Astrocyte (in vitro differentiated cells and primary cell): ENCODE measurements at regions not wholly inside any gene's neighbourhood (a gene's known extent, or its start where the extent isn't known, plus 50 kb on each side); places are given as distances from the start of the nearest gene placed in this dataset.

Experiments
- DNase-seq: peaks from one replicate; pipeline ENCODE4 v3.0.0-alpha.2; 2010; ENCODE audit warnings: low read depth
- FAIRE-seq: peaks from 2 replicates; lab custom pipeline; 2011; peaks lifted over from hg19 to GRCh38; lab: Jason Lieb, UNC
- H2AFZ ChIP-seq: 2 replicates; pipeline ENCODE4 v1.6.0; 2012; ENCODE audit warnings: low read depth, low read length, inconsistent platforms
- H3K27ac ChIP-seq: 2 replicates; pipeline ENCODE4 v1.5.1; 2011; ENCODE audit warnings: low read depth, low read length, inconsistent platforms
- H3K27me3 ChIP-seq: 2 replicates; pipeline ENCODE4 v1.6.0; 2011; ENCODE audit warnings: low read length, inconsistent platforms; ENCODE audit not compliant: insufficient read depth
- H3K36me3 ChIP-seq: 2 replicates; pipeline ENCODE4 v1.5.1; 2011; ENCODE audit warnings: low read length, inconsistent platforms; ENCODE audit not compliant: insufficient read depth
- H3K4me1 ChIP-seq: 2 replicates; pipeline ENCODE4 v1.5.1; 2011; ENCODE audit warnings: low read length, inconsistent platforms; ENCODE audit not compliant: insufficient read depth
- H3K4me2 ChIP-seq: 2 replicates; pipeline ENCODE4 v1.6.0; 2012; ENCODE audit warnings: low read length, inconsistent platforms
- H3K4me3 ChIP-seq: 2 replicates; pipeline ENCODE4 v1.5.1; 2011; ENCODE audit warnings: low read depth, mild to moderate bottlenecking, low read length, inconsistent platforms; ENCODE audit not compliant: insufficient read depth
- H3K79me2 ChIP-seq: 2 replicates; pipeline ENCODE4 v1.6.0; 2012; ENCODE audit warnings: mild to moderate bottlenecking, low read length, inconsistent platforms; ENCODE audit not compliant: insufficient read depth
- H3K9ac ChIP-seq: 2 replicates; pipeline ENCODE4 v1.6.0; 2012; ENCODE audit warnings: mild to moderate bottlenecking, low read length, inconsistent platforms
- H3K9me3 ChIP-seq: 2 replicates; pipeline ENCODE4 v1.5.1; 2012; ENCODE audit warnings: low read depth, mild to moderate bottlenecking, low read length, inconsistent platforms; ENCODE audit not compliant: insufficient read depth
- H4K20me1 ChIP-seq: 2 replicates; pipeline ENCODE4 v1.6.0; 2012; ENCODE audit warnings: low read length, inconsistent platforms; ENCODE audit not compliant: insufficient read depth
- H3K27ac Mint-ChIP-seq: one replicate; pipeline ENCODE4 v1.8.0; 2021; ENCODE audit warnings: mild to moderate bottlenecking, mixed read lengths; ENCODE audit not compliant: unreplicated experiment
- H3K27me3 Mint-ChIP-seq: one replicate; pipeline ENCODE4 v1.8.0; 2021; ENCODE audit warnings: low read depth, mixed read lengths; ENCODE audit not compliant: unreplicated experiment
- H3K36me3 Mint-ChIP-seq: one replicate; pipeline ENCODE4 v1.8.0; 2021; ENCODE audit warnings: low read depth, mixed read lengths; ENCODE audit not compliant: unreplicated experiment
- H3K4me1 Mint-ChIP-seq: one replicate; pipeline ENCODE4 v1.8.0; 2021; ENCODE audit warnings: low read depth, mixed read lengths; ENCODE audit not compliant: unreplicated experiment
- H3K4me3 Mint-ChIP-seq: one replicate; pipeline ENCODE4 v1.8.0; 2021; ENCODE audit warnings: mild to moderate bottlenecking, moderate library complexity, mixed read lengths; ENCODE audit not compliant: unreplicated experiment
- H3K9me3 Mint-ChIP-seq: one replicate; pipeline ENCODE4 v1.8.0; 2021; ENCODE audit warnings: mild to moderate bottlenecking, mixed read lengths; ENCODE audit not compliant: unreplicated experiment
- EZH2 ChIP-seq: IDR thresholded peaks from 2 replicates; pipeline ENCODE4 v1.6.1; 2012; ENCODE audit warnings: mild to moderate bottlenecking, low read length, inconsistent platforms; ENCODE audit not compliant: insufficient read depth
- TF ChIP-seq, protein P1 (sequence below): IDR thresholded peaks from 2 replicates; pipeline ENCODE4 v1.5.1; 2011; ENCODE audit warnings: low read depth, mild to moderate bottlenecking, inconsistent platforms, low read length, moderate library complexity; ENCODE audit not compliant: insufficient read depth

DNA sequence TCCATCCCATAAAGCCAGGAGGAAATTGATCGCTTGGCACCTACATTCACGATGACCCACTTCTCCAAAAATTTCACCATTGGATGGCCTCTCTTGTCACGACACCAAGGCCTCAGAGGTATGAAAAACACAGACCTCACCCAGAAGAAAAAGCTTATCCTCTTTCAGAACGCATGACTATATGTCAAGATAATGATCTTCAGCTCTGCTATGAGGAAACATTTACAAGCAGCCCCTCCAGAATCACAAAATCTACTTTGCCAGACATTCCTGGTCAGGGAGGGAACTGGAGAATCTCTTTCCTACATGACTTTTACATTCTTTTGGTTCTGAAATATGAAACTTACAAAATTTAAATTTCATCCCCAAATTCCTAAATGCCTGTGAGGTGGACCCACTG, 122.7 kb downstream of the WNT5A start:
- peak overlapping the region; percentile 48 for H3K27ac Mint-ChIP-seq
- no peaks in the 10 kb centered on the region for H3K9me3 Mint-ChIP-seq
- peaks cover 3% of the 10 kb centered on the region for H3K27me3 Mint-ChIP-seq
- H3K4me3 Mint-ChIP-seq = no peak overlapping the region
- Histone ChIP-seq H3K79me2 (no peaks in the 10 kb centered on the region), H3K4me1 (peaks cover 8% of the 10 kb centered on the region), H2AFZ (no peak overlapping the region), H3K9me3 (no peaks in the 10 kb centered on the region), H3K36me3 (no peaks in the 10 kb centered on the region), H3K9ac (no peak overlapping the region), H4K20me1 (no peaks in the 10 kb centered on the region), H3K4me3 (no peak overlapping the region), H3K4me2 (no peak overlapping the region), H3K27me3 (no peaks in the 10 kb centered on the region), H3K27ac (no peak overlapping the region)
- DNase-seq = peak; percentile 84
- no peak for FAIRE-seq
- peaks cover 15% of the 10 kb centered on the region for H3K4me1 Mint-ChIP-seq
- TF ChIP-seq, protein P1, sequence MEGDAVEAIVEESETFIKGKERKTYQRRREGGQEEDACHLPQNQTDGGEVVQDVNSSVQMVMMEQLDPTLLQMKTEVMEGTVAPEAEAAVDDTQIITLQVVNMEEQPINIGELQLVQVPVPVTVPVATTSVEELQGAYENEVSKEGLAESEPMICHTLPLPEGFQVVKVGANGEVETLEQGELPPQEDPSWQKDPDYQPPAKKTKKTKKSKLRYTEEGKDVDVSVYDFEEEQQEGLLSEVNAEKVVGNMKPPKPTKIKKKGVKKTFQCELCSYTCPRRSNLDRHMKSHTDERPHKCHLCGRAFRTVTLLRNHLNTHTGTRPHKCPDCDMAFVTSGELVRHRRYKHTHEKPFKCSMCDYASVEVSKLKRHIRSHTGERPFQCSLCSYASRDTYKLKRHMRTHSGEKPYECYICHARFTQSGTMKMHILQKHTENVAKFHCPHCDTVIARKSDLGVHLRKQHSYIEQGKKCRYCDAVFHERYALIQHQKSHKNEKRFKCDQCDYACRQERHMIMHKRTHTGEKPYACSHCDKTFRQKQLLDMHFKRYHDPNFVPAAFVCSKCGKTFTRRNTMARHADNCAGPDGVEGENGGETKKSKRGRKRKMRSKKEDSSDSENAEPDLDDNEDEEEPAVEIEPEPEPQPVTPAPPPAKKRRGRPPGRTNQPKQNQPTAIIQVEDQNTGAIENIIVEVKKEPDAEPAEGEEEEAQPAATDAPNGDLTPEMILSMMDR = no peak
- TF ChIP-seq EZH2 = no peak
- H3K36me3 Mint-ChIP-seq = peaks cover 2% of the 10 kb centered on the region

- Histone ChIP-seq H3K36me3 (no peaks in the 10 kb centered on the region), H2AFZ (no peak overlapping the region), H4K20me1 (no peaks in the 10 kb centered on the region), H3K4me1 (peaks cover 8% of the 10 kb centered on the region), H3K9me3 (no peaks in the 10 kb centered on the region), H3K27me3 (no peaks in the 10 kb centered on the region), H3K4me3 (no peak overlapping the region), H3K4me2 (peak overlapping the region; percentile 44), H3K9ac (peak overlapping the region; percentile 32), H3K27ac (peak overlapping the region; percentile 50), H3K79me2 (no peaks in the 10 kb centered on the region)
- peak; percentile 32 for FAIRE-seq
- TF ChIP-seq EZH2 = no peak
- TF ChIP-seq, protein P1 = no peak
- Mint-ChIP-seq H3K36me3 (peaks cover 2% of the 10 kb centered on the region), H3K4me3 (no peak overlapping the region), H3K9me3 (no peaks in the 10 kb centered on the region), H3K27ac (no peak overlapping the region), H3K4me1 (peaks cover 15% of the 10 kb centered on the region), H3K27me3 (peaks cover 3% of the 10 kb centered on the region)
- peak; percentile 50 for DNase-seq
Observed at GRCh38 chr3:55362210-55362960, 124.7 kb downstream of the WNT5A start.

DNA sequence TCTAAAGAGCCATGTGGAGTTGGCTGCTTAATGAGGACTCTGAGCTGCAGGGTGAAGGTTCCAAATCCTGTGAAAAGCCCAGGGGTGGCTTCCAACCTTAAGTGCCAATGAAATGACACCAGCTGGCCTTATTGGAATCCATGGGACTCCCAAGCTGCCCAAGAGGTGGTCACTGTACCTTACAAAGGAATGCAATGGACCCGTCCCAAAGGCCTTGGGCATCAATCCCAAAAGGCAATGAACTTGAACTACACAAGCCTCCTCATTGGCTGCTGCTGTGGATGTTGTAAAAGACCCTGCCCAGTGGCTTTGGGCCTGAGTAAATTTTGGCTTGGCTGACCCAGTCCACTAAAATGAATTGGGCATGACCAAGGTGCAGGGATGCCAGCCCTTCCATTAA, 129.3 kb downstream of the WNT5A start:
- peaks cover 2% of the 10 kb centered on the region for H3K9me3 Mint-ChIP-seq
- Histone ChIP-seq H3K27me3 (no peaks in the 10 kb centered on the region), H3K4me2 (no peak overlapping the region), H3K4me3 (no peak overlapping the region), H2AFZ (no peak overlapping the region), H3K79me2 (no peaks in the 10 kb centered on the region), H3K9me3 (no peaks in the 10 kb centered on the region), H4K20me1 (no peaks in the 10 kb centered on the region), H3K4me1 (peaks cover 8% of the 10 kb centered on the region), H3K36me3 (no peaks in the 10 kb centered on the region), H3K27ac (no peak overlapping the region), H3K9ac (no peak overlapping the region)
- H3K36me3 Mint-ChIP-seq = no peaks in the 10 kb centered on the region
- TF ChIP-seq, protein P1 = no peak
- no peak for TF ChIP-seq EZH2
- peaks cover 9% of the 10 kb centered on the region for H3K4me1 Mint-ChIP-seq
- FAIRE-seq (no peak), DNase-seq (no peak)
- no peaks in the 10 kb centered on the region for H3K27me3 Mint-ChIP-seq
- H3K27ac Mint-ChIP-seq = no peak overlapping the region
- H3K4me3 Mint-ChIP-seq = no peak overlapping the region
